GM10266 (cell line): ENCODE measurements at regions not wholly inside any gene's neighbourhood (a gene's known extent, or its start where the extent isn't known, plus 50 kb on each side); places are given as distances from the start of the nearest gene placed in this dataset.

Source experiments
- DNase-seq: peaks from one replicate; pipeline ENCODE4 v3.0.0; 2012; ENCODE audit errors: extremely low spot score
- TF ChIP-seq, protein P1 (sequence below): IDR thresholded peaks from 2 replicates; pipeline ENCODE4 v1.5.1; 2012; ENCODE audit warnings: mild to moderate bottlenecking, low read depth; ENCODE audit not compliant: control insufficient read depth, insufficient read depth; ENCODE audit errors: missing control alignments

DNA sequence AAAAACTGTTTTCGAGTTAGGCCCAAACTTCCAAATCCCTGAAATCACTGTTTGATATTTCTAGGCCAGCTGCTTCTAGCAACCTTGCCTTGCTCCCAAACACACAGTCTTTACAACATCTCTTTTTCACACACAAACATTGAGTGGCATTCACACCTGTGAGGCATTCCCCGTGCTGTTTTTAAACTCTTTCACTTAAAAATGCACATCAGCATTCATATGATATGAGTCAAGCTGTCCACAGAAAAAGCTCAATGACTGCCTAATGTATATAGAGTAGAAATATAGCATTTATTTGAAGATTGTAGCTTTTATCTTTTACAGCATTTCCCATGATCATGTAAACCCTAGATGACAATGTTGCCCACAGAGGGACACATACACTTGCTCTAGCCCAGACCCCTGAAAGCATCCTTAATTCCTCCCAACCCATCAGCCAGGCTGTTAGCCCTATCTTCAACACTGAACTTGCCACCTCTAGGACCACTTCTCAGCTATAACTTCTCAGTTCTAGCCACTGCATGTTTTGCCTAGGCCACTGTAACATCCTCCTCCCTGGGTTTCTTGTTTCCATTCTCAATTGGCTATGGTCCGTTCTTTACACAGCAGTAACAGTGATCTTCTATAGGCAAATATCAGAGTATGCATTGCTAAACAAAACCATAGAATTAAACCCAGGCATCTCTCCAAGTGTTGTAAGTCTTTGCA lies 782.6 kb downstream of the DIPK2A start:
- TF ChIP-seq, protein P1, sequence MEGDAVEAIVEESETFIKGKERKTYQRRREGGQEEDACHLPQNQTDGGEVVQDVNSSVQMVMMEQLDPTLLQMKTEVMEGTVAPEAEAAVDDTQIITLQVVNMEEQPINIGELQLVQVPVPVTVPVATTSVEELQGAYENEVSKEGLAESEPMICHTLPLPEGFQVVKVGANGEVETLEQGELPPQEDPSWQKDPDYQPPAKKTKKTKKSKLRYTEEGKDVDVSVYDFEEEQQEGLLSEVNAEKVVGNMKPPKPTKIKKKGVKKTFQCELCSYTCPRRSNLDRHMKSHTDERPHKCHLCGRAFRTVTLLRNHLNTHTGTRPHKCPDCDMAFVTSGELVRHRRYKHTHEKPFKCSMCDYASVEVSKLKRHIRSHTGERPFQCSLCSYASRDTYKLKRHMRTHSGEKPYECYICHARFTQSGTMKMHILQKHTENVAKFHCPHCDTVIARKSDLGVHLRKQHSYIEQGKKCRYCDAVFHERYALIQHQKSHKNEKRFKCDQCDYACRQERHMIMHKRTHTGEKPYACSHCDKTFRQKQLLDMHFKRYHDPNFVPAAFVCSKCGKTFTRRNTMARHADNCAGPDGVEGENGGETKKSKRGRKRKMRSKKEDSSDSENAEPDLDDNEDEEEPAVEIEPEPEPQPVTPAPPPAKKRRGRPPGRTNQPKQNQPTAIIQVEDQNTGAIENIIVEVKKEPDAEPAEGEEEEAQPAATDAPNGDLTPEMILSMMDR = no peak
- DNase-seq = no peak

DNA sequence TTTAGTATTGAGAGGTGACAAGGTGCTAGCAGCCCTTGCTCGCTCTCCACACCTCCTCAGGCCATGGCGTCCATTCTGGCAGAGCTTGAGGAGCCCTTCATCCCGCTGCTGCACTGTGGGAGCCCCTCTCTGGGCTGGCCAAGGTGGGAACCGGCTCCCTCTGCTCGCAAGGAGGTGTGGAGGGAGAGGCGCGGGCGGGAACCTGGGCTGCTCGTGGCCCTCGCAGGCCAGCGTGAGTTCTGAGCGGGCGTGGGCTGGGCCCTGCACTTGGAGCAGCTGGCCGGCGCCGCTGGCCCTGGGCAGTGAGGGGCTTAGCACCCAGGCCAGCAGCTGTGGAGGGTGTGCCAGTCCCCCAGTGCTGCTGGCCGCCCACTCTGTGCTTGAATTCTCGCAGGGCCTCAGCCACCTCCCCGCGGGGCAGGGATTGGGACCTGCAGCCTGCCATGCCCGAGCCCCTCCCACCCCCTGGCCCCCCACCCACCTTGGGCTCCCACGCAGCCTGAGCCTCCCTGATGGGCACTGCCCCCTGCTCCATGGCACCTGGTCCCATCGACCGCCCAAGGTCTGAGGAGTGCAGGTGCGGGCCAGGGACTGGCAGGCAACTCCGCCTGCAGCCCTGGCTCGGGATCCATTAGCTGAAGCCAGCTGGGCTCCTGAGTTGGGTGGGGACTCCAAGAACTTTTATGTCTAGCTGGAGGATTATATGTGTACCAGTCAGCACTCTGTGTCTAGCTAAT lies 785.2 kb downstream of the DIPK2A start:
- DNase-seq = no peak
- TF ChIP-seq, protein P1 = no peak

DNA sequence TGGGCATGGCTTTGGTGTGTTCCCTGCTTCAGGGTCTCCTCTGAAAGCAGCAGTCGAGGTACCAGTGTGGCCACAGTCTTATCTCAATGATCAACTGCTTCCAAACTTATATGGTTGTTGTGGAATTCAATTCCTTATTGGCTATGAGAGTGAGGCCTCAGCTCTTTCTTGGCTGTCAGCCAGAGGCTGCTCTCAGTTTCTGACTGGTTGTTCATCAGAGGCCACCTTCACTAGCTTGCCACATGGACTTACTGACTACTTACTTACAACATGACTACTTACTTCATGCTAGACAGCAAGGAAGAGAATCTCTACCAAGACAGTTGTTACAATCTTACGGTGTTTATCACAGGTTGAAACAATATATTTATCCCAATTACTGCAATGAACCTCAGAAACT lies 789.2 kb downstream of the DIPK2A start:
- no peak for DNase-seq
- TF ChIP-seq, protein P1 = no peak

DNA sequence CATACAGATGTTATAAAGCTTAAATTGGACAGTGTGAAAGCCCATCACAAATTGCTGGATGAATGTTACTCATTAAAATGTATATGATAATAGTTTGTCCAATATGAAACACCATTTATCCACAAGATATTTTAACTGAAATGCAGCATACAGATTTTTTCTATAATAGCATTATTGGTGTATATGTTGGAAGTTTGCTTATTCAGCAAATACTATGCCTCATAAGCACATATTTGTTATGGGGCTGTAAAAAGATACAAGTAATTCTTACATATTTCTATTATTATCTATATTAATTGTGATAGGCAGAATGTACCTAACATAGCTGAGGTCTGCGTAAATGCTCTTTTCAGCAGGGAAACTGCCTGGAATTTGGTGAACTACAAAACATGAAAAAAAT lies 790.5 kb downstream of the DIPK2A start:
- no peak for DNase-seq
- TF ChIP-seq, protein P1 = no peak

DNA sequence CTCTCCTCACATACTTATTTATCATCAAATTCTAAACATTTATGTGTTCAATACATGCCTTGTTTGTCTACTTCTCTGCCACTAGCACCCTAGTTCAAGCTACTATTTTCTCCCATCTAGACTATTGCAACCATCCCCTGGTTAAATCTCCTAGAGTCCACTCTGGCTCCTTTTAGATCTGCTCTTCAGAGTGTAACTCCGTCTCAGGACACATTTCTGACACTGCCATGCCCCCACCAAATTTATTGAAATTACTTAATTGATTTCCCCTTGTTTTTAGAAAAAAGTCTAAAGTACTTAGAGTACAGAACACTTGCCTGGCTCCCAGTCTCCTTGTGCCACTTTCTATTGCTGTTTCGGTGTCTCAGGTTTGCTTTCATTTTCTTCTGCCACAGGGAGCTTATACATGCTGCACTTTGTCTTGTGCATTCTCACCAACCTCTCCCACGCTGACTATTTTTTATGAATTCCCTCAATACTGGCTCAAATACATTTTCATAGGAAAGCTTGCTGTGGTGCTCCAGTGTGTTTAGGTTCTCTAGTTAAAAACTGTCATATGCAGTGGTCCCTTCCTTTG lies 792.3 kb downstream of the DIPK2A start:
- TF ChIP-seq, protein P1 = no peak
- no peak for DNase-seq

DNA sequence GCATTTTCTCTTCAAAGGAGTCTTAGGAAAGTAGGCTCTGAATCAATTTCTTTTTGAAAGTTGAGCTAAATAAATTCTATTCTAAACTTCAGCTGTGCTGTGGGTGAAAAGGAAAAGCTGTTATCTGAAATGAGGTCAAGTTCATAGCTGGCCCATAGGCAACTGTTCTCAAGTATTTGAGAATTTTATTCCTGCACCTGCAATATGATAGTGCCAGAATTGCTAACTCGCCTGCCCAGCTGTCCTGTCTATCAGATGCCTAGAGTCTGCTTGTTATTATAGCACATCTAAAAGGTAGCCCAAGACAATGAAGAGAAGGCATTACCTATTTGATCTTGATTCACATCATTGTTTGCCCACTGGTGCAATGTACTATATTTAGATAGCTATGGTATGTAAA lies 798.7 kb downstream of the DIPK2A start:
- TF ChIP-seq, protein P1 = no peak
- no peak for DNase-seq

DNA sequence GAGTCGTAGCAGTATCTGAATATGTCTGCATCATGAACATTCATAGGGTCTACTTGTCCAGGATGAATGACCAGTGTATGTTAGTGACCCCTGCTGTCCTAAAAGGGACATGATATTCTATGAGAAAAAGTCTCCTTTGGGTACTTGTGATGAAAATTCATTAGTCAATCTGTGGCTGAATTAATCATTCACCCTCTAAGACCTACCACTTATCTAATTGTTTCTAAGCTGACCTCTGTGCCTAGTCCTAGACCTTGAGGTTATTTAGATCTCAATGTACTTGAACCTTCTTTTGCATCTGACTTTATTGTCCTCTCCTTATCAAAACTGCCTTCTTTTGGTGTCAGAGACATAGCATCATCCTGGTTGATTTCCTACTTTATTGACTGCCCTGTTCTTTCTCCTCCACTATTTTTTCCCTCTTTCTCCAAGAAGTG lies 799.3 kb downstream of the DIPK2A start:
- TF ChIP-seq, protein P1 = peak; percentile 38
- no peak for DNase-seq
